GM21529 (cell line): ENCODE measurements at regions not wholly inside any gene's neighbourhood (a gene's known extent, or its start where the extent isn't known, plus 50 kb on each side); places are given as distances from the start of the nearest gene placed in this dataset.
A peak's percentile ranks its signal among the peaks of the same experiment; 100 is the strongest.
"Not testable (repeated sequence)": the region's sequence is repeated elsewhere in the genome, so short reads cannot be mapped to it uniquely, and the experiment has no call there.

ENCODE experiments used
- ATAC-seq: cut with Tn5 transposase; IDR thresholded peaks from one replicate; pipeline ENCODE4 v1.9.1; 2021; ENCODE audit not compliant: unreplicated experiment

GRCh38 chr11:81602508-81602907, 1131.2 kb downstream of the FAM181B start:
- no peak for ATAC-seq

GRCh38 chr11:81596704-81597103, 1137.0 kb downstream of the FAM181B start:
- no peak for ATAC-seq

- ATAC-seq = no peak
Observed at GRCh38 chr11:81585390-81585933, 1148.2 kb downstream of the FAM181B start.

- no peak for ATAC-seq
Observed at GRCh38 chr11:81579339-81579738, 1154.3 kb downstream of the FAM181B start.

- no peak for ATAC-seq
Observed at GRCh38 chr11:81578571-81578970, 1155.1 kb downstream of the FAM181B start.

- ATAC-seq = no peak
Observed at GRCh38 chr11:81574301-81574700, 1159.4 kb downstream of the FAM181B start.

- no peak for ATAC-seq
Observed at GRCh38 chr11:81573367-81573766, 1160.3 kb downstream of the FAM181B start.

- no peak for ATAC-seq
Observed at GRCh38 chr11:81570669-81571068, 1163.0 kb downstream of the FAM181B start.

GRCh38 chr11:81569999-81570398, 1163.7 kb downstream of the FAM181B start:
- no peak for ATAC-seq

- ATAC-seq = no peak
Observed at GRCh38 chr11:81568918-81569317, 1164.7 kb downstream of the FAM181B start.

- ATAC-seq = no peak
Observed at GRCh38 chr11:81548123-81548522, 1185.5 kb downstream of the FAM181B start.

GRCh38 chr11:81539806-81540205, 1193.9 kb downstream of the FAM181B start:
- not testable (repeated sequence) for ATAC-seq

- no peak for ATAC-seq
Observed at GRCh38 chr11:81515566-81515965, 1218.1 kb downstream of the FAM181B start.

GRCh38 chr11:81497202-81497804, 1236.4 kb downstream of the FAM181B start:
- peak; percentile 79 for ATAC-seq

- ATAC-seq = no peak
Observed at GRCh38 chr11:81496601-81497000, 1237.1 kb downstream of the FAM181B start.

- no peak for ATAC-seq
Observed at GRCh38 chr11:81495699-81496292, 1237.9 kb downstream of the FAM181B start.

GRCh38 chr11:81494431-81494830, 1239.2 kb downstream of the FAM181B start:
- no peak for ATAC-seq

GRCh38 chr11:81492923-81493445, 1240.7 kb downstream of the FAM181B start:
- ATAC-seq = no peak

- no peak for ATAC-seq
Observed at GRCh38 chr11:81487109-81487508, 1246.6 kb downstream of the FAM181B start.

GRCh38 chr11:81484196-81484595, 1249.5 kb downstream of the FAM181B start:
- ATAC-seq = no peak

- ATAC-seq = no peak
Observed at GRCh38 chr11:81477277-81477676, 1256.4 kb downstream of the FAM181B start.

GRCh38 chr11:81476345-81476744, 1257.3 kb downstream of the FAM181B start:
- ATAC-seq = no peak
